ENCODE measurements at regions not wholly inside any gene's neighbourhood (a gene's known extent, or its start where the extent isn't known, plus 50 kb on each side); places are given as distances from the start of the nearest gene placed in this dataset.

- TF ChIP-seq CTCF (IDR thresholded peaks at IDR 0.05) (no peak), EP300 (IDR thresholded peaks at IDR 0.05) (no peak)
These were observed 140.3 kb downstream of the OSR1 start for GRCh38 chr2:19218166-19218565.

All from suprapubic skin (tissue), 3 donors.